GM18507 (cell line): ENCODE measurements at regions not wholly inside any gene's neighbourhood (a gene's known extent, or its start where the extent isn't known, plus 50 kb on each side); places are given as distances from the start of the nearest gene placed in this dataset.
"Not testable (repeated sequence)": the region's sequence is repeated elsewhere in the genome, so short reads cannot be mapped to it uniquely, and the experiment has no call there.

Experiments
- DNase-seq: peaks from one replicate; pipeline ENCODE4 v3.0.0; 2011; ENCODE audit warnings: low read depth; ENCODE audit not compliant: insufficient read length; ENCODE audit errors: extremely low spot score
- FAIRE-seq: peaks from 2 replicates; lab custom pipeline; 2011; peaks lifted over from hg19 to GRCh38; lab: Jason Lieb, UNC

DNA sequence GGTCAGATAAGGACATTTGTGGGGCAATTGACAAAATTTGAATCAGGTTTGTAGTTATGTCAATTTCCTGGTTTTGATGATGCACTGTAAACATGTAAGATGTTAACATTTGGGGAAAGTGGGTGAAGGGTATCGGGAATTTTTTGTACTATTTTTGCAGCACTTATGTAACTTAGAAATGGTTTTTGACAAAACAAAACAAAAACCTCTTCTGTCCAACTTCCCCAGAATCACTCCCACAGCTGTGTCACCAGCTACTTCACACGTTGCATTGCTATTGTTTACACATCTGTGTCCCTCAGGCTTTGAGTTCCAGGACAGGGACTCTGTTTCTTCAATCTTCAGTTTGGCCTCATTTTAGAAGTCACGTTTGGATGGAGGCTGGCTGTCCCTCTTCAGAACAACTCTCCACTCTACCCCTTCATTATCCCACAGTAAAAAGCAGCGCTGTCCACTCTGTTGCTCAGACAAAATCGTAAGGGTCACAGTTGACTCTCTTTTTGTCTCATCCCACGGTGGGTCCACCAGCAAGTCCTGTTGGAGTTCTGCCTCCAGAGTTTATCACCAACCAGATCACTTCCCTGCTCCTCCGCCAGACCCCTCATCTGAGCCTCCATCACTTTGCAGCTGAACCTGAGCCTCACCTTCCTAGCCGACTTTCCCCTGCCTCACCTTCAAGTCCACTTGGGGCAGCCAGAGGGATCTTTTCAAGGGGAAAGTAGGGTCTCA lies 63.2 kb downstream of the NENF start:
- no peak for DNase-seq
- no peak for FAIRE-seq

DNA sequence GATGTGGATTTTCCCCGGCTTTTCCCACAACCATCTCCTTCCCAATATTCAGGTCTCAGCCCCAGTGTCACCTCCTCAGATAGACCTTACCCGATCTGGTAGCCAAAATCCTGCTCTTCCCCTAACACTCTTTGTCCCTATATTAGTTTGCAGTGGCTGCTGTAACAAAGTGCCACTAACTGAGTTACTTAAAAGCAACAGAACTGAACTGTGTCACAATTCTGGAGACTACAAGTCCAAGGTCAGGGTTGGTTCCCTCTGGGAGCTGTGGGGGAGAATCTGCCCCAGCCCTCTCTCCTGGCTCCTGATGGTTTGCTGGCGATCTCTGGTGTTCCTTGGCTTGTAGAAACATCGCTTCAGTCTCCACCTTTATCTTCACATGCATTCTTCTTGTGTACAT lies 64.0 kb downstream of the NENF start:
- no peak for FAIRE-seq
- DNase-seq: no peak

DNA sequence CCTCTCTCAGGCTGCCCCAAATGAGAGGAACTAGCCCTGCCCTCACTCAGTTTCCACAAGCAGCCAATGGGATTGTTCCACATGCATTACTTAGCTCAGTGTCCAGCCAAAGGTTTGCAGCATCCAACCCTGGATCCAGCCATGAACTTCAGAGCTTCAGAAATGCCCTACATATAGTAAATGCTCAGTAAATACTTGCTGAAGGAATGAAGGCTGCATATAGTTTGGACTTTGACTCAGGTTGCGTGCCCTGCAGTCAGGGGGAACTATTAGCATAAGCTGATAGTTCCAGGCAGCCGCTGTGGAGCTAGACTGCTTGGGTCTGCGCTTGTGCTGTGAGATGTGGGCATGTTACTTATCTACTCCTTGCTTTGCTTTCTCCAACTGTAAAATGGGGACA lies 64.8 kb downstream of the NENF start:
- DNase-seq (no peak), FAIRE-seq (no peak)

DNA sequence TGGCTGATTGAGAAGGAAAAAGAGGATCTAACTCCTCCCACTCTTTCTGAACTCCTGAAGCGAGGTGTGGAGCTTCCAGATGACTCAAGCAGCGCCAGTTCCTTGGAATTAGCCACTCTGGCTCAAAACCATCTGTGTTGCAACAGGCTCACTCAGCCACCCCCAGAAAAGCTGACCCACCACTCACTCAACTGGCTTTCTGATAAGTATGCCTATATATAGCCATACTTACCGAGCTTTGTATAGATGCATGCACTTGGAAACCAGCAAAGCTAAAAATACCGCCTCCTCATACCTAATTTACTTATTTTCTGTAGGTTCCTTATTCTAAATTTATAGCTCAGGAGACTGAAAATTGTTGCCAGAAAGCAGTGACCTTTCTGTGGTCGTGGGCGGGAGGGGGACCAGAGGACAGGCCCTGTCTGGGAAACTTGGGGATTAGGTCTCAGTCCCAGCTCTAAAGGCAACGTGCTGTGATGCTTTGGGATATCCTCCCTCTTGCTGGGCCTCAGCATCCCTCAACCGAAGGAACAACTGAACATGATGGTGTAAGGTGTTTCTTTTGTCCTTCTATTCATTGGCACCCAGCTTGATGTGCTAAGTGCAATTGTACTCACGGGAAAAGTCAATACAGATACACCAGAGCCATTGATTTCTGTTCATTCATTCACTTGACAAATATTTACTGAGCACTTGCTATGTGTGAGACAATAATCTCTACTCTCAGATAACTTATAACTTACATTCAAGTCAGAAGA lies 65.7 kb downstream of the NENF start:
- FAIRE-seq: no peak
- no peak for DNase-seq

DNA sequence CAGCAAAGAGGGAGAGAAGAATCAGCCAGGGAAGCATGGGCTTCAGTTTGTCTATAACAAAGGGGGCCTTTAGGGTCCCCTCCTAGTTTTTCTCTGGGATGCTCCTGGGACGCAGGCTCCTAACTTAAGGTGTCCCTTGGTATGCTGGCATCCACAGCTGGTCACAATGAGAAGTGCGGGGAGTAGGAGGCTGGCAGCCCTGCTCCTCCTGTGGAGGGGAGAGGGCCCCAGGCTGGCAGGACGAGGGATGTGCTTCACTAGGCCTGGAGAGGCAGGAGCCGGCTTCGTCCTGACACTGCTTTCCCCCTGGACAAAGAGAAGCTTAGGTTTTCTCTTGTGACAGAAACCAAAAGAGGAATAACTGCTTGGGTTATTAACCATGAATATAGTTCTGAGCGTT lies 67.6 kb downstream of the NENF start:
- FAIRE-seq: no peak
- no peak for DNase-seq

DNA sequence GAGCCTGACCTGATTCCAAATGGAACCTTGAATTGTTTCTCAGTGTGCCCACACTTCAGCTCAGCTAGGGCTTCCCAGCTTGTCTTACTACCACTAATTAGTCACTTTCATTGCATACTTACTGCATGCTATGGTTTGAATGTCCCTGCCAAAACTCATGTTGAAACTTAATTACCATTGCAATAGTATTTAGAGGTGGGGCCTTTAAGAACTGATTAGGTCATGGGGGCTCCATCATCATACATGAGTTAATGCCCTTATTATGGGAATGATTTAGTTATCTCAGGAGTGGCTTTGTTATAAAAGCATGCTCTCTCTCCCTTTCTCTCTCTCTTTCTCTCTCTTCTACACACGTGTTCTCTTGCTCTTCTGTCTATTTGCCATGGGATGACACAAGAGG lies 68.3 kb downstream of the NENF start:
- DNase-seq: no peak
- FAIRE-seq: no peak

DNA sequence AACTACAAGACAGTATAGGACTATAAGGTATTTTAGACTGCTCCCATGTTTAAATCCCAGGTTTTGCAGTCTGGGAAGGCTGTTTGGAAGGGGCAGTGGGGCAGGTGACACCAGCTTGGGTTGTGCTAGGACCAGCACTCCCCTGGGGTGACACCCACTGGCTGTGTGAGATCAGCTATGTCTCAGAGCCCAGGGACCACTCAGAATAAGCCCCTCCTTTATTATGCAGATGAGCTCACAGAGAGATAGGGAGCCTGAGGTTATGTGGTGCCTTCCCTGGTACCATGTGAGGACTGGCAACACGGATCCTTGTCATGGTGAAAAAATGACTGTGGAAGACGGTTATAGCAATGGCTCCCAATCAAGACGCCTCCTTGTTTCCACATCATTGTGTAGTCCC lies 71.0 kb downstream of the NENF start:
- no peak for FAIRE-seq
- no peak for DNase-seq

DNA sequence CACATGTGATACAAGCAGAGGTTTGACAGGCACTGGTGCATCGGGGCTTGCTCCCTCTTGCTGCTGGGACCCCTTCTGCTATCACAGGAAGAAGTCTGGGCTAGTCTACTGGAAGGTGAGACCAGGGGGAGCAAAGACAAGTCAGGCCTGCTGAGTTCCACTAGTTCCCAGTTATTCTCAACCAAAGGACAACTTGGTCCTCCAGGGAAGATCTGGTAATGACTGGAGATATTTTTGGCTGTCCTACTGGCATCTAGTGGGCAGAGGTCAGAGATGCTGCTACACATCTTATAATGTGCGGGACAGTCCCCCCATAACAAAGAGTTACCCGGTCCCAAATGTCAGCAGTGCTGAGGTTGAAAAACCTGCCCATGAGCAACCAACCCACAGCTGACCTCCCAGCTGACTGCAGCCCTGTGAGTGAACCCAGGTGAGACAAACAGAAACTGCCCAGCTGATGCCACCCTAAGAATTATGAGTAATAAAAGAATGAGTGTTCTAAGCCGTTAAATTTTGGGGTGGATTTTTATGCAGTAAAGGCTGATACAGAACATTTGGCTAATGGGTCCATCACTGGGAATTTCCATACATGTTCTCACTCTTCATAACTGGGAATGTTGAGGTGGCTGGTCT lies 71.6 kb downstream of the NENF start:
- FAIRE-seq (no peak), DNase-seq (no peak)

DNA sequence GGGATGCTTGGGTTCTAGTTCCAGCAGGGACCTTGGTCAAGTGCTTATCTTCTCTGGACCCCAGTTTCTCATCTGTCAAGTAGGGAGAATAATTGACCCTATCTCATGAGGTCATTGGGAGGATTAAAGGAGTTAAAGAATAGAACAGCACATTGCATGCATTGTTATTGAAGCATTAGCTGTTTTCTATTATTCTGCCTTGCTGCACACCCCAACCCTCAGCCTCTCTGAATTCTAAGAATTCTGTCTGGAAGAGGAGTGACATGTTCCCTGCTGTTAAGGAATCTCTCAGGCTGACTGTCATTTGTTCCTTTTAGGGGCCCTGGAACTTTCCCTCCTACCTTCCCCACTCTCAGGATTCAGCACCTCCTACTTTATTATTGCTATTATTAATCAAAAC lies 73.9 kb downstream of the NENF start:
- FAIRE-seq (no peak), DNase-seq (no peak)

DNA sequence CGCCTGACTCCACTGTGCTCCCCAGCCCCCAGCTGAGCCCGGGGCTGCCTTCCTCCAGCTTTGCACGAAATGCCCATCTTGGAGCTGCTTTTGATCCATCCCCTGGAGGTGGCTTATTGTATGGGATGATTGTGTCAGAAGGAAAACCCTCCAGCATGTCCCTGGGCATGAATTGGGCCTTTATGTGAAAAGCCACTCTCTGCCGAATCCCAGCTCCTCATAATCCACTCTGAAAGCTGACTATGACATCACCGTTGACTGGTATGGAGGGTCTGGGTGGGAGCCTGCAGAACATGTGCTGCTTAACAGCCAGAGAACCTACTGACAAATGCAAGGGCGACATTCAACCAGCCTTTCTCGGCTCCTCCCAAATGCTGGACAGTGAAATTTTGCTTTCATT lies 74.6 kb downstream of the NENF start:
- FAIRE-seq: no peak
- DNase-seq: no peak

DNA sequence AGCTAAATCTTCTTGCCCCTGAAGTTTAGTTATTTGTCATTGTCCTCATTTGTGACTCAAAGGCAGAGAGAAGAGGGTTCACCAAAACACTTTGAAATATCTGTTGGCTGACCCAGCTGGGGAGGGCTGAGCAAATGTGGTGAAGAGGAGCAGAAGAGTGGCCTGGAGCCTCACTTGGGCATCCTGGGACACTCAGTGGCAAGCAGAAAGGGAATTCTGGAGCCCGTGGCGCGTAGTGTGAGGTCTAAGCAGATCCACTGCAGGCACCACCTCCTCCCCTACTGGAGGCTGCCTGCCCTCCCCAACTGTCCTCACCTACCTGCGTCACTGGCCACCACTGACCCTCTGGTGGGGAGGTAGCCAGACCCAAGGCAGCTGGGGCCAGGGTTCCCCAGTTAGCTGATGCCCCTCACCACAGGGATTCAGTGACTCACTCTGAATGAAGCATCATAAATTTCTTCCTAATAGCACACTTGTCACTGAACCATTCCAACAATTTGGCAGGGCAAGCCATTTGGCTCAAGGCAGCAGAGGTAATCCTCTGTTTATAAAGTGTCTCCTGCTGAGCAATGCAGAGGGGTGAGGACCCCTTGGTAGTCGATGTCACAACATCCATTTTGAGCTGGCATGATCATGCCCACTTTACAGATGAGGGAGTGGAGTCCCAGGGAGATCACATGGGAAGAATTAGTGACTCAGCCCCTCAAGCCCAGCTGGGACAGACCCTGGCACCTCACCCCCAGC lies 80.3 kb downstream of the NENF start:
- DNase-seq (no peak), FAIRE-seq (no peak)

DNA sequence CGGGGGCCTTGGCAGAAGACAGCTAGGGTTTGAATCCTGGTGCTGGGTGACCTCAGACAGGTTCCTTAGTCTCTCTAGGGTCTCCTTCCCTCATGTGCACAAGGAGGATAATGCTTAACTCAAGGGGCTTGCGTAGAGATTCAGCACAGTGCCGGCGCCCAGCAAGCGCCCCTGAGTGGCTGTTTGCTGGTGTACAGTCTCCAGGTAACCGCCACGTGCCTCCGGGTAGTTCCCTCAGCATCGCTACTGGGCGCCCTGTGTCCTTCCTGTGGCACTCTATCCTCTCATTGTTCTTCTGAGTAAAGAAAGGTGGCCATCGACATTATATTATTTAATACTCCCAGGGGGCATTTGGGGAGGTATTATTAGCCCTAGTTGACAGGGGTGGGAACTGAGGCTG lies 80.9 kb downstream of the NENF start:
- FAIRE-seq (no peak), DNase-seq (no peak)

DNA sequence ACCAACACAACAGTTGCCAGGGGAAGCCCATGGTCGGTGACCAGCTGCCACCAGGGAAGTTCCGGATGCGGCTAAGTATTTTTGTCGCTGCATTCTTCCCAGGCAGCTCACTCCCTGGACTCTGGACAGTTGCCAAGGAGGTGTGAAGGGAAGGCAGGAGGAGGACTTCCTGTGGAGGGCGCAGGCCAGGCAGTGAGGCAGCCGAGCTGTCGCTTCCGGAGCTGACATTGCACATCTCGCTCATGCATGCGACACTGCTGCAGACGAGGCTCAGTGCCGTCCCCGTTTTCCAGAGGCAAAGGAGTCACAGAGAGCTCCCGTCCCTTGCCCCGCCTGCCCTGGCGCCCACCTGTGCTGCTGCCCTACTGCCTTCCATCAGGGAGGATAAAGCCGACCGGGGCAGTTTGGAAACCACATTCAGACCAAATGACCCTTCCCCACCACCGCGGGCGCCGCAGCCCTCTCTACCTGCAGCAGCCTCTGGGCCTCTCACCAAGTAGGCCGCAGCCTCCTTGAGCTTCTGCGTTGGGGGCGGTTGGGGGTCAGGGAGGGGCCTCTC lies 81.4 kb downstream of the NENF start:
- DNase-seq (no peak), FAIRE-seq (no peak)

DNA sequence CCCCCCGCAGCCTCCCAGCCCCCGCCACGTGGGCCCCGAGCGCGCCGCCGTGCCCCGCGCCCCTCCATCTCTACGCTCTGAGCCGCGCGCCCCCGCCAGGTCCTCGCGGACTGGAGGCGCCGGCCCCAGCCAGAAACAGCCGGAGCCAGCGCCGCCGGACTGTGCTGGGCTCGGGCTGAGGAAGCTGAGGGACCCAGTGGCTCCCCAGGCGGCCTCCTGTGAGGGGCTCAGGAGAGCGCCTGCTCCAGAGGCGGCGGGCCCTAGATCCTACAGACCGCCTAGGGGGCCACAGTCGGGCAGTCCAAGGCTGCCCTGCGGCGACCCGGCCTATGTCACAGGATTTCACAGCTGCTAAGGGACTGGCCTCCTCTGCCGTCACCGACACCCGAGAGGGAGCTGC lies 82.1 kb downstream of the NENF start:
- no peak for FAIRE-seq
- DNase-seq: no peak

DNA sequence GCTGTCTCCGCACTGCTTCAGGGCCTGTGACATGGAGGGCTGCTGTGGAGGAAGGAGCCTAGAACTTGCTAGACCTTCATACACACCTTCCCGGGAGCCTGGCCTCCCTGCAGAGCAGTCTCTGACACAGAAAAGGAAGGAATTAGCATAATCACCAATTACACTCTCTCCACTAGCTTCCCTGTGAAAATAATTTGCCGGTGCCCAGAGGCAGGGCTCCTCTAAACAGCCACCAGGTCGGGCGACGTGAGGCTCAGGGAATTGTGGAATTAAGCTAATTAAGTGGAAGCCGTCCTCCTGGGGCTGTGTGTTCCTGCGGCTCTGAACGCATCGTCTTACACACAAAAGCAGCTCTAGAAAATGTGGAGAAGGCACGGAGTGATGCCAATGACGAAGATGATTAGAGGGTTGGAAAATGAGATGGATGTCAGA lies 82.6 kb downstream of the NENF start:
- no peak for DNase-seq
- no peak for FAIRE-seq

DNA sequence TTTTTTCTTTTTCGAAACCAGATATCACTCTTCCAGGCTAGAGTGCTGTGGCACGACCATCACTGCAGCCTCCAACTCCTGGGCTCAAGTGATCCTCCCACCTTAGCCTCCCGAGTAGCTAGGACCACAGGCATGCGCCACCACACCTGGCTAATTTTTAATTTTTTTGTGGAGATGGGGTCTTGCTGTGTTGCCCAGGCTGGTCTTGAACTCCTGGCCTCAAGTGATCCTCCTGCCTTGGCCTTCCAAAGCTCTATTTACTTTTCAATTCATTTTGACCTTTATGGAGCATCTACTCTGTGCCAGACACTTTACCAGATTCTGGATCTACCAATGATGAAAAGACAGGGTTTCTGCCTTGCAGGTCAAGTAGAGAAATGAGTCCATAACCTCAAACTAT lies 83.3 kb downstream of the NENF start:
- DNase-seq, FAIRE-seq: not testable (repeated sequence)

DNA sequence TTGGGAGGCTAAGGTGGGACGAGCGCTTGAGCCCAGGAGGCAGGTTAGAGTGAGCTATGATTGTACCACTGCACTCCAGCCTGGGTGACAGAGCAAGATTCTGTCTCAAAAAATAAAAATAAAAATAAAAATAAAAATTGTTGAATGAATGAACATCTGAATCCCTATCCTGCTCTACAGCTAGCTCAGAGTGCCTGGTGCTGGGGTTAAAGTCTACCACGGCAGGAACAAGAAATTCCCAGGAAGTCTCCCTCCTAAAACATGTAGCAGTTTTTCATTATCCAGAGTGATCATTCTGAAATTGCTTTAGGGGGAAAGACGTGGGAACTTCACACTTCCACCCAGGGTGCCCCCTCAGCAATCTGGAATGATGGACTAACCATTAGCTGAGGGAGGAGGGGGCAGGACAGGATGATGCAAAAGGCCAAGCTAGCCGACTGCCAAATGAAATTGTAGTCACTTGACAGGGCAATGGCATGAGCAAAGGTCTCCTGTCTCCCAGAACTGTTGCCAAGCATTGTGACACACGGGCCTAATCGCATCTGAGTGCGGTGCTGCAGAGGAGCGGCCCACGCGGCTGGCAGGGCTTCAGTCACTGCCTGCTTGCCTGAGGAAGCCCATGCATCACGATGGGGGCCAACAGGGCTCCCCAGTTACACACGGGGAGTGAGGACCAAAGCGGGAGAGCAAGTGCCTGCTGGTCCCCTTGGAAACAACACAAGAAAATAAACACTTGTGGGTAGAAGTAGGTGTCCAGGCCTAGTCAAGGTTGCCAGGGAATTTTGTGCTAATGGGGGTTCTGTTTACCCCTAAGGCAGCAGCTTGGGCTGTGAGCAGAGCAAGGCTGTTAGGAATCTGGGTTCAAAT lies 85.7 kb downstream of the NENF start:
- DNase-seq (no peak), FAIRE-seq (no peak)

DNA sequence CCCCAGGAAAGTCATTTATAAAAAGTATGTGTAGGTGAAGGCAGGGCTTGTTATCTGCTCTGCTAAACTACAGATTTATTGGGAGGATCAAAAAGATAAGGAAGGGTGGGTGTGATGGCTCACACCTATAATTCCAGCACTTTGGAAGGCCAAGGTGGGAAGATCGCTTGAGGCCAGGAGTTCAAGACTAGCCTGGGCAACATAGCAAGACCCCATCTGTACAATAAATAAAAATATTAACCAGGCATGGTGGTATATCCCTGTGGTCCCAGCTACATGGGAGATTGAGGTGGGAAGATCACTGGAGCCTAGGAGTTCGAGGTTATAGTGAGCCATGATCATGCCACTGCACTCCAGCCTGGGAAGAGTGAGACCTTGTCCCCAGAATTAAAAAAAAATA lies 86.4 kb downstream of the NENF start:
- DNase-seq: no peak
- FAIRE-seq: no peak

DNA sequence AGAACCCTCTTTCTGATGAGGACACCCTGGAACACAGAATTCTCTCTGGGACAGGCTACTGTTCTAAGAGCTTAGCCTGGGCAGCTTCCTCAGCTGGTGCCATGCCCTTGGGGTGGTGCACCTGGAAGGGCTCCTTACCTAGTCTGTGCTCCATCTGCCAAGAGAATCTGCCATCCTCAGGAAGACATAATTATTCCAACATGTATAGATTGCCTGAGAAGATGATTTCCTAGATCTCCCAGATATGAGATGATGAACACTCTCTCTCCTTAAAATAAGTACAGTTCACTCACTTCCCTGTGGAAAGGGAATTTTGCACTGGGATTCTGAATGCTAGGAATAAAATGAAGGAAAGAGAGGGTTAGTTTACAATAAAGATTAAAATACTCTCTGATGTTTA lies 87.6 kb downstream of the NENF start:
- no peak for FAIRE-seq

More for the DNA sequence above, 87.6 kb downstream of the NENF start:
- DNase-seq: no peak
